HG03575 (cell line): ENCODE measurements at regions not wholly inside any gene's neighbourhood (a gene's known extent, or its start where the extent isn't known, plus 50 kb on each side); places are given as distances from the start of the nearest gene placed in this dataset.

Experiments
- ATAC-seq: cut with Tn5 transposase; IDR thresholded peaks from one replicate; pipeline ENCODE4 v1.9.1; 2021; ENCODE audit not compliant: unreplicated experiment, insufficient number of reproducible peaks, low FRiP score; ENCODE audit errors: extremely low read depth

GRCh38 chr5:130260481-130260880 is 356.2 kb downstream of the CHSY3 start:
- ATAC-seq = no peak

- ATAC-seq = no peak
These were observed 347.7 kb downstream of the CHSY3 start for GRCh38 chr5:130251931-130252330.

- ATAC-seq = no peak
These were observed 339.4 kb downstream of the CHSY3 start for GRCh38 chr5:130243641-130244040.

GRCh38 chr5:130237721-130238120 is 333.5 kb downstream of the CHSY3 start:
- no peak for ATAC-seq
